Globus pallidus (tissue), 1 donor: ENCODE measurements at regions not wholly inside any gene's neighbourhood (a gene's known extent, or its start where the extent isn't known, plus 50 kb on each side); places are given as distances from the start of the nearest gene placed in this dataset.

Experiments
- DNase-seq: peaks from one replicate; pipeline ENCODE4 v3.0.0-alpha.2; 2015; ENCODE audit warnings: low spot score

- no peak for DNase-seq
These were observed 637.6 kb upstream of the ZNF608 start for GRCh38 chr5:125384071-125384470.

GRCh38 chr5:125390326-125390725 lies 643.9 kb upstream of the ZNF608 start:
- DNase-seq: no peak

- no peak for DNase-seq
These were observed 646.9 kb upstream of the ZNF608 start for GRCh38 chr5:125393221-125393815.

- no peak for DNase-seq
These were observed 648.3 kb upstream of the ZNF608 start for GRCh38 chr5:125394661-125395280.

- DNase-seq: no peak
These were observed 650.0 kb upstream of the ZNF608 start for GRCh38 chr5:125396462-125396861.

GRCh38 chr5:125398466-125398865 lies 652.0 kb upstream of the ZNF608 start:
- no peak for DNase-seq

- no peak for DNase-seq
These were observed 653.4 kb upstream of the ZNF608 start for GRCh38 chr5:125399885-125400284.

GRCh38 chr5:125401724-125402622 lies 655.5 kb upstream of the ZNF608 start:
- no peak for DNase-seq

GRCh38 chr5:125402787-125403186 lies 656.3 kb upstream of the ZNF608 start:
- no peak for DNase-seq

GRCh38 chr5:125404056-125404455 lies 657.6 kb upstream of the ZNF608 start:
- DNase-seq: no peak

- peak; percentile 35 for DNase-seq
These were observed 662.2 kb upstream of the ZNF608 start for GRCh38 chr5:125408448-125409233.

GRCh38 chr5:125409234-125409860 lies 662.9 kb upstream of the ZNF608 start:
- peak; percentile 37 for DNase-seq

- peak; percentile 58 for DNase-seq
These were observed 663.6 kb upstream of the ZNF608 start for GRCh38 chr5:125409861-125410536.

GRCh38 chr5:125410537-125411070 lies 664.2 kb upstream of the ZNF608 start:
- DNase-seq: peak; percentile 66

- DNase-seq: peak; percentile 71
These were observed 664.8 kb upstream of the ZNF608 start for GRCh38 chr5:125411071-125411743.

- peak; percentile 69 for DNase-seq
These were observed 665.5 kb upstream of the ZNF608 start for GRCh38 chr5:125411744-125412560.

- DNase-seq: peak; percentile 94
These were observed 666.4 kb upstream of the ZNF608 start for GRCh38 chr5:125412561-125413495.
